Type B pancreatic cell (in vitro differentiated cells): ENCODE measurements at regions not wholly inside any gene's neighbourhood (a gene's known extent, or its start where the extent isn't known, plus 50 kb on each side); places are given as distances from the start of the nearest gene placed in this dataset.

Source experiments
- DNase-seq: peaks from one replicate; pipeline ENCODE4 v3.0.0; 2021; ENCODE audit warnings: mixed read lengths; ENCODE audit not compliant: unreplicated experiment; ENCODE audit errors: extremely low spot score
- H3K27ac Mint-ChIP-seq: 2 replicates; pipeline ENCODE4 v1.8.0; 2021; ENCODE audit warnings: mild to moderate bottlenecking, mixed read lengths
- H3K27me3 Mint-ChIP-seq: 2 replicates; pipeline ENCODE4 v1.8.0; 2021; ENCODE audit warnings: mixed read lengths
- H3K36me3 Mint-ChIP-seq: 2 replicates; pipeline ENCODE4 v1.8.0; 2021; ENCODE audit warnings: mixed read lengths
- H3K4me1 Mint-ChIP-seq: one replicate; pipeline ENCODE4 v1.8.0; 2021; ENCODE audit warnings: mixed read lengths; ENCODE audit not compliant: unreplicated experiment
- H3K4me3 Mint-ChIP-seq: 2 replicates; pipeline ENCODE4 v1.8.0; 2021; ENCODE audit warnings: mild to moderate bottlenecking, mixed read lengths
- H3K9me3 Mint-ChIP-seq: 2 replicates; pipeline ENCODE4 v1.8.0; 2021; ENCODE audit warnings: mixed read lengths
- CTCF ChIP-seq: fragments of 200-600 bp; sonication (generic); conservative IDR thresholded peaks from 2 replicates; pipeline ENCODE4 v1.5.0; 2021; ENCODE audit warnings: antibody characterized with exemption, mild to moderate bottlenecking

GRCh38 chr9:99433095-99433494 lies 211.0 kb downstream of the SEC61B start:
- Mint-ChIP-seq H3K36me3 (no peaks in the 10 kb centered on the region), H3K27me3 (peaks cover 3% of the 10 kb centered on the region), H3K9me3 (peaks cover 5% of the 10 kb centered on the region), H3K4me3 (no peak overlapping the region), H3K27ac (peak overlapping the region; percentile 0), H3K4me1 (peaks cover 18% of the 10 kb centered on the region)
- no peak for TF ChIP-seq CTCF
- DNase-seq, result no peak

- peak overlapping the region; percentile 0 for H3K27ac Mint-ChIP-seq
- H3K4me1 Mint-ChIP-seq, result peaks cover 18% of the 10 kb centered on the region
- H3K9me3 Mint-ChIP-seq, result peaks cover 5% of the 10 kb centered on the region
- no peak overlapping the region for H3K4me3 Mint-ChIP-seq
- no peaks in the 10 kb centered on the region for H3K36me3 Mint-ChIP-seq
- peaks cover 3% of the 10 kb centered on the region for H3K27me3 Mint-ChIP-seq
- TF ChIP-seq CTCF, result no peak
- DNase-seq, result no peak
Observed at GRCh38 chr9:99433555-99433954, 211.5 kb downstream of the SEC61B start.

GRCh38 chr9:99436616-99437015 lies 214.5 kb downstream of the SEC61B start:
- no peak overlapping the region for H3K27ac Mint-ChIP-seq
- no peak for TF ChIP-seq CTCF
- peaks cover 5% of the 10 kb centered on the region for H3K9me3 Mint-ChIP-seq
- peaks cover 17% of the 10 kb centered on the region for H3K4me1 Mint-ChIP-seq
- DNase-seq, result no peak
- H3K36me3 Mint-ChIP-seq, result no peaks in the 10 kb centered on the region
- H3K4me3 Mint-ChIP-seq, result no peak overlapping the region
- H3K27me3 Mint-ChIP-seq, result peaks cover 3% of the 10 kb centered on the region

GRCh38 chr9:99437145-99437544 lies 215.1 kb downstream of the SEC61B start:
- peaks cover 6% of the 10 kb centered on the region for H3K9me3 Mint-ChIP-seq
- H3K36me3 Mint-ChIP-seq, result no peaks in the 10 kb centered on the region
- H3K4me3 Mint-ChIP-seq, result no peak overlapping the region
- H3K4me1 Mint-ChIP-seq, result peaks cover 12% of the 10 kb centered on the region
- no peak for TF ChIP-seq CTCF
- peaks cover 3% of the 10 kb centered on the region for H3K27me3 Mint-ChIP-seq
- DNase-seq, result no peak
- no peak overlapping the region for H3K27ac Mint-ChIP-seq

GRCh38 chr9:99438596-99438995 lies 216.5 kb downstream of the SEC61B start:
- H3K27me3 Mint-ChIP-seq, result peaks cover 3% of the 10 kb centered on the region
- TF ChIP-seq CTCF, result no peak
- H3K9me3 Mint-ChIP-seq, result peaks cover 8% of the 10 kb centered on the region
- H3K4me3 Mint-ChIP-seq, result no peak overlapping the region
- H3K36me3 Mint-ChIP-seq, result no peaks in the 10 kb centered on the region
- no peak overlapping the region for H3K27ac Mint-ChIP-seq
- peaks cover 5% of the 10 kb centered on the region for H3K4me1 Mint-ChIP-seq
- DNase-seq, result no peak

- no peaks in the 10 kb centered on the region for H3K36me3 Mint-ChIP-seq
- H3K27ac Mint-ChIP-seq, result no peak overlapping the region
- no peaks in the 10 kb centered on the region for H3K4me1 Mint-ChIP-seq
- no peak overlapping the region for H3K4me3 Mint-ChIP-seq
- TF ChIP-seq CTCF, result no peak
- DNase-seq, result no peak
- H3K27me3 Mint-ChIP-seq, result peaks cover 3% of the 10 kb centered on the region
- H3K9me3 Mint-ChIP-seq, result peaks cover 8% of the 10 kb centered on the region
Observed at GRCh38 chr9:99441829-99442228, 219.7 kb downstream of the SEC61B start.
